Transverse colon (tissue), 4 donors: ENCODE measurements at regions not wholly inside any gene's neighbourhood (a gene's known extent, or its start where the extent isn't known, plus 50 kb on each side); places are given as distances from the start of the nearest gene placed in this dataset.

Experiments used
- DNase-seq: peaks from one replicate; pipeline ENCODE4 v3.0.0-alpha.2; 2019
- H3K27ac ChIP-seq, 4 donors: fragments of 200-600 bp; sonication (generic); 2 replicates each; pipeline ENCODE4 v1.5.1; 2016 to 2018; ENCODE audit warnings: inconsistent platforms in 4 of 4
- H3K27me3 ChIP-seq: fragments of 200-600 bp; sonication (generic); 2 replicates; pipeline ENCODE4 v1.5.1; 2017; ENCODE audit warnings: inconsistent platforms
- H3K36me3 ChIP-seq, 4 donors: fragments of 200-600 bp; sonication (generic); 2 replicates each; pipeline ENCODE4 v1.5.1; 2017 to 2019; ENCODE audit warnings: inconsistent platforms in 4 of 4
- H3K4me1 ChIP-seq, 4 donors: fragments of 200-600 bp; sonication (generic); 2 replicates each; pipeline ENCODE4 v1.5.1; 2017 to 2020; ENCODE audit warnings: inconsistent platforms in 4 of 4
- H3K4me3 ChIP-seq, 4 donors: fragments of 200-600 bp; sonication (generic); 1 replicate in 1 of 4; 2 replicates in 3 of 4; pipeline versions ENCODE4 v1.5.1 to v1.6.1; 2017 to 2019; ENCODE audit warnings: inconsistent platforms in 4 of 4
- H3K9me3 ChIP-seq, 2 donors: fragments of 200-600 bp; sonication (generic); 2 replicates each; pipeline ENCODE4 v1.5.1; 2017 to 2019; ENCODE audit warnings: inconsistent platforms in 2 of 2
- EP300 ChIP-seq: sonication (generic); formaldehyde crosslinking; IDR thresholded peaks from one replicate; pipeline ENCODE4 v1.6.1; 2017; ENCODE audit warnings: antibody characterized with exemption, low read depth
- POLR2A ChIP-seq: fragments of 450-650 bp; IDR thresholded peaks from one replicate; pipeline ENCODE4 v1.6.1; 2016; ENCODE audit warnings: antibody characterized with exemption, mild to moderate bottlenecking, moderate library complexity
- POLR2AphosphoS5 ChIP-seq, 3 donors: sonication (generic); formaldehyde crosslinking; IDR thresholded peaks; one replicate each; pipeline ENCODE4 v1.6.1; 2016; ENCODE audit warnings: antibody characterized with exemption in 3 of 3
- WGBS, 2 donors: methylation state at CpG; one replicate each; pipeline ENCODE4 v1.1.5; 2018; ENCODE audit warnings: low coverage in 1 of 2; 5-methylcytosine and 5-hydroxymethylcytosine counted together
- in situ Hi-C, 4 donors: fragments of 200-750 bp; cut with MboI; loops; one replicate each; pipeline versions ENCODE4 v1.15.0 to v1.15.1; 2017; ENCODE audit warnings: low sequenced_read_pairs in 3 of 4, low pct_ligation_motif_present in 1 of 4, low pct_unique_long_range_greater_than_20kb in 1 of 4
- intact Hi-C: fragments of 100-400 bp; cut with DNase I; formaldehyde crosslinking; loops from one replicate; pipeline ENCODE4 v1.15.1; 2023; ENCODE audit warnings: low total_unique reads
- TF ChIP-seq, protein P1 (sequence below), 5 experiments: fragments of 200-600 bp in 3 of 5; fragments of 450-650 bp in 2 of 5; sonication (generic) in 3 of 5; IDR thresholded peaks; 1 replicate in 2 of 5; 2 replicates in 3 of 5; pipeline ENCODE4 v1.5.1; 2016 to 2017; ENCODE audit warnings: antibody characterized with exemption in 5 of 5, inconsistent platforms in 3 of 5, mild to moderate bottlenecking in 2 of 5, moderate library complexity in 1 of 5

DNA sequence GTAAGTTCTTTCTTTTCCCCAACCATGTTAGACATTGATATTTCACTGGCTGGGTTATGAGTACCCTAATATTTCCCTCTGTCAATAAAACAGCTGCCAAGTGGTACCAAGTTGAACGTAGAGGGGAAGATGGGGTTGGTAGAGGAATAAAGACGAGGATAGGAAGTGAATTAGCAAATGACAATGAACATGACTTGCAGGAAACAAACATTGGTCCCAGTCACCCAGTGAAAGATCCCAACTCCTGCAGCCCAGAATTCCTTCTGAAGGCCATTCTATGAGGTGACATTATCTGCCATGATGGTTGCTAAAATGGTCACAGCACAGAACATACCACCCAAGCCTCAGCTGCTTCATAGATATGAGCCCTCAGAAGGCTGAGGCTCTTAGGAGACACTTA lies 159.0 kb upstream of the CTNNB1 start:
- WGBS, 2 donors = 53 to 88% methylated on average over 2 of the region's 2 CpGs
- Histone ChIP-seq H3K27ac (no peak overlapping the region), H3K9me3 (no peaks in the 10 kb centered on the region), H3K27me3 (no peaks in the 10 kb centered on the region), H3K4me3 (no peak overlapping the region), H3K4me1 (peaks cover 0 to 5% (median 0%) of the 10 kb centered on the region in 4 donors), H3K36me3 (no peaks in the 10 kb centered on the region)
- TF ChIP-seq POLR2AphosphoS5 (IDR thresholded peaks at IDR 0.05) (no peak), EP300 (no peak), POLR2A (no peak)
- TF ChIP-seq, protein P1, sequence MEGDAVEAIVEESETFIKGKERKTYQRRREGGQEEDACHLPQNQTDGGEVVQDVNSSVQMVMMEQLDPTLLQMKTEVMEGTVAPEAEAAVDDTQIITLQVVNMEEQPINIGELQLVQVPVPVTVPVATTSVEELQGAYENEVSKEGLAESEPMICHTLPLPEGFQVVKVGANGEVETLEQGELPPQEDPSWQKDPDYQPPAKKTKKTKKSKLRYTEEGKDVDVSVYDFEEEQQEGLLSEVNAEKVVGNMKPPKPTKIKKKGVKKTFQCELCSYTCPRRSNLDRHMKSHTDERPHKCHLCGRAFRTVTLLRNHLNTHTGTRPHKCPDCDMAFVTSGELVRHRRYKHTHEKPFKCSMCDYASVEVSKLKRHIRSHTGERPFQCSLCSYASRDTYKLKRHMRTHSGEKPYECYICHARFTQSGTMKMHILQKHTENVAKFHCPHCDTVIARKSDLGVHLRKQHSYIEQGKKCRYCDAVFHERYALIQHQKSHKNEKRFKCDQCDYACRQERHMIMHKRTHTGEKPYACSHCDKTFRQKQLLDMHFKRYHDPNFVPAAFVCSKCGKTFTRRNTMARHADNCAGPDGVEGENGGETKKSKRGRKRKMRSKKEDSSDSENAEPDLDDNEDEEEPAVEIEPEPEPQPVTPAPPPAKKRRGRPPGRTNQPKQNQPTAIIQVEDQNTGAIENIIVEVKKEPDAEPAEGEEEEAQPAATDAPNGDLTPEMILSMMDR (IDR thresholded peaks at IDR 0.05) = no peak
- in situ Hi-C loops = no loop called here
- DNase-seq = no peak
- intact Hi-C loops = no loop called here

DNA sequence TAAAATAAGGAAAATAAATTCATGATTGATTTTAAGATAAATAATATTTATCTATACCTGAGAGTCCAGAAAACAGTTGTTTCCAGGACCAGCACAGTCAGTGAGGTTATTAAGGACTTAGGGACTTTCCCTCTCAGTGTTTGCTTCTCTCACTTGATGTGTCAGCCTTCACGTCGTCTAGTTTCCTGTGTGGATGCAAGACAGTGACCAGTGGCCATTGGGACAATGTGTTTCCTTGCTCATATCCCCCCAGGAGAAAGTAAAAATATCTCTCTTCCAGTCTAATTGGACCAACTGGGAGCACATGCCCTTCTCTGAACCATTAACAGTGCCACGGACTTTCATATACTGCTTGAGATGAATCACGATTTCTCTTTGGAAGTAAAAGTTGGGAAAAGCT lies 157.8 kb upstream of the CTNNB1 start:
- in situ Hi-C loops (no loop called here), intact Hi-C loops (no loop called here)
- DNase-seq = no peak
- TF ChIP-seq EP300 (no peak), POLR2A (no peak), POLR2AphosphoS5 (IDR thresholded peaks at IDR 0.05) (no peak)
- TF ChIP-seq, protein P1 (IDR thresholded peaks at IDR 0.05) = no peak
- 63 to 69% methylated on average over 3 to 4 of the region's 4 CpGs for WGBS, 2 donors
- Histone ChIP-seq H3K27ac (no peak overlapping the region), H3K4me3 (no peak overlapping the region), H3K27me3 (no peaks in the 10 kb centered on the region), H3K4me1 (no peaks in the 10 kb centered on the region), H3K9me3 (no peaks in the 10 kb centered on the region), H3K36me3 (no peaks in the 10 kb centered on the region)

DNA sequence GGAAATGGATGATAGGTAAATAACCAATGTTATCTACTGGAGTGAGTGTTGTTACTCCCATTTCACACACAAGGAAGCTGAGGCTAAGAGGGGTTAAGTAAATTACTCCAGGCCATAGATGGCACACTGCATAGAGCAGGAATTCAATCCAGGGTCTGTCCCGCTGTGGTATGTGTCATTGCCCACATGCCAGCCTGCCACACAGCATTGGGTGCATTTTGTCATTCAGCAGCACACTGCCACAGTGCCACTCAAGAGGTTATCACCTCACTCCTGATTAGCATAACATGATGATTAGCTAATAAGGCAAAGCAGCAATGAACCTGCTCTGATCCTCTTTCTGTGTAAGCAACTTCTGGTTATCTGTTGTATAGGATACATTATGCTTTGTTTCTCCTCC lies 157.4 kb upstream of the CTNNB1 start:
- intact Hi-C loops = no loop called here
- Histone ChIP-seq H3K4me3 (no peak overlapping the region), H3K36me3 (no peaks in the 10 kb centered on the region), H3K4me1 (no peaks in the 10 kb centered on the region), H3K9me3 (no peaks in the 10 kb centered on the region), H3K27me3 (no peaks in the 10 kb centered on the region), H3K27ac (no peak overlapping the region)
- in situ Hi-C loops = no loop called here
- TF ChIP-seq POLR2AphosphoS5 (IDR thresholded peaks at IDR 0.05) (no peak), POLR2A (no peak), EP300 (no peak)
- TF ChIP-seq, protein P1 (IDR thresholded peaks at IDR 0.05) = no peak
- DNase-seq = no peak
- WGBS, 2 donors = 81 to 100% methylated on average over 1 of the region's 1 CpG

DNA sequence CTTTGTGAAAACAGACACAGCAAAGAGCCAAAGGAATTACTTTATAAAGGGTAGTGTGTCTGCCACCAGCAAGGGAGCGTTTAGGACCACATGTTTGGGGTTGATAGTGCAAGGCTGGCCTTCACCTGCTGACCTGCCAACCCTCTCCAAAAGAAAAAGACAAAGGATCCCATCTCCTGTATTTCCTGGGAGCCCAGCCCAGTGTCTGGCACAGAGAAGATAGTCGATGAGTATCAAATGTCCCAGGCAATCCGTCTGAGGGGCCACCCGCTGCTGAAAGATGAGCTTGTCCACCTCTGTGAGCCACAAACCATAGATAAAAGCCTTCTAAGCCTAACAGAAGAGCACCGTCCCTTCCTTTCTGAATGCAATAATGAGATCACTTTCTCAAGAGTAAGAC lies 154.8 kb upstream of the CTNNB1 start:
- Histone ChIP-seq H3K27ac (no peak overlapping the region), H3K4me3 (no peak overlapping the region), H3K27me3 (no peaks in the 10 kb centered on the region), H3K9me3 (no peaks in the 10 kb centered on the region), H3K4me1 (no peaks in the 10 kb centered on the region), H3K36me3 (no peaks in the 10 kb centered on the region)
- TF ChIP-seq POLR2AphosphoS5 (IDR thresholded peaks at IDR 0.05) (no peak), POLR2A (no peak), EP300 (no peak)
- TF ChIP-seq, protein P1 (IDR thresholded peaks at IDR 0.05) = no peak
- intact Hi-C loops (no loop called here), in situ Hi-C loops (no loop called here)
- no peak for DNase-seq
- 85 to 90% methylated on average over 3 to 5 of the region's 5 CpGs for WGBS, 2 donors
